PC-9 (cell line): ENCODE measurements at regions not wholly inside any gene's neighbourhood (a gene's known extent, or its start where the extent isn't known, plus 50 kb on each side); places are given as distances from the start of the nearest gene placed in this dataset.

ENCODE experiments used
- BruUV-seq: library from RNA; stranded (reverse); fragments of 400-500 nt; replicated peaks from 2 replicates; lab custom pipeline; 2021; lab: Mats Ljungman, UMichigan
- CTCF ChIA-PET: fragments of 300-600 bp; sonication (Branson Sonifier 250); formaldehyde crosslinking; loops from one replicate; lab custom pipeline; 2022; ENCODE audit warnings: antibody characterized with exemption; lab: Charles Lee
- POLR2A ChIA-PET: fragments of 300-600 bp; sonication (Branson Sonifier 250); formaldehyde crosslinking; loops from one replicate; lab custom pipeline; 2022; ENCODE audit warnings: antibody characterized with exemption; ENCODE audit not compliant: unreplicated experiment; lab: Charles Lee
- DNase-seq, 2 experiments: peaks; one replicate each; pipeline versions ENCODE4 v3.0.0 to v3.0.0-alpha.2; 2015 to 2022; ENCODE audit warnings: mixed read lengths in 1 of 2
- H2AFZ ChIP-seq: fragments of 200-600 bp; sonication (generic); 2 replicates; pipeline ENCODE4 v1.8.1; 2017; ENCODE audit warnings: antibody characterized with exemption
- H3F3A ChIP-seq: fragments of 200-600 bp; sonication (generic); 2 replicates; pipeline ENCODE4 v1.8.1; 2017; ENCODE audit warnings: antibody characterized with exemption, mild to moderate bottlenecking, low read depth; ENCODE audit not compliant: insufficient read depth
- H3K27ac ChIP-seq: fragments of 200-600 bp; sonication (generic); 2 replicates; pipeline ENCODE4 v1.6.1; 2016; ENCODE audit warnings: mixed run types
- H3K27me3 ChIP-seq: fragments of 200-600 bp; sonication (generic); 2 replicates; pipeline ENCODE4 v1.6.1; 2016; ENCODE audit warnings: low read depth, mixed run types; ENCODE audit not compliant: insufficient read depth
- H3K36me3 ChIP-seq: fragments of 200-600 bp; sonication (generic); 2 replicates; pipeline ENCODE4 v1.6.1; 2016; ENCODE audit warnings: low read depth, mixed run types
- H3K4me1 ChIP-seq: fragments of 200-600 bp; sonication (generic); replicated peaks from 2 replicates; pipeline ENCODE4 v1.6.1; 2016; ENCODE audit warnings: mixed run types; ENCODE audit not compliant: insufficient read depth
- H3K4me2 ChIP-seq: fragments of 200-600 bp; sonication (generic); 2 replicates; pipeline ENCODE4 v1.6.1; 2017; ENCODE audit warnings: mixed run types
- H3K4me3 ChIP-seq: fragments of 200-600 bp; sonication (generic); 2 replicates; pipeline ENCODE4 v1.6.1; 2016; ENCODE audit warnings: mixed run types
- H3K79me2 ChIP-seq: fragments of 200-600 bp; sonication (generic); 2 replicates; pipeline ENCODE4 v1.6.1; 2017; ENCODE audit warnings: low read depth, mixed run types
- H3K9me2 ChIP-seq: fragments of 200-600 bp; sonication (generic); 2 replicates; pipeline ENCODE4 v1.8.1; 2017; ENCODE audit warnings: mild to moderate bottlenecking; ENCODE audit not compliant: insufficient read depth
- H3K9me3 ChIP-seq: fragments of 200-600 bp; sonication (generic); 2 replicates; pipeline ENCODE4 v1.8.1; 2016; ENCODE audit warnings: low read depth; ENCODE audit not compliant: insufficient read depth
- H4K20me1 ChIP-seq: fragments of 200-600 bp; sonication (generic); 2 replicates; pipeline ENCODE4 v1.8.1; 2017; ENCODE audit not compliant: insufficient read depth
- EZH2 ChIP-seq: fragments of 200-600 bp; sonication (generic); IDR thresholded peaks from 2 replicates; pipeline ENCODE4 v1.8.0; 2017; ENCODE audit warnings: antibody characterized with exemption, low read depth
- intact Hi-C: fragments of 100-400 bp; cut with micrococcal nuclease; formaldehyde crosslinking; loops from one replicate; pipeline ENCODE4 v1.10.0; 2022; ENCODE audit not compliant: unreplicated experiment
- TF ChIP-seq, protein P1 (sequence below): fragments of 200-600 bp; sonication (generic); conservative IDR thresholded peaks from 2 replicates; pipeline ENCODE4 v1.6.1; 2017; ENCODE audit warnings: mixed run types, antibody characterized with exemption, mild to moderate bottlenecking, moderate library complexity

DNA sequence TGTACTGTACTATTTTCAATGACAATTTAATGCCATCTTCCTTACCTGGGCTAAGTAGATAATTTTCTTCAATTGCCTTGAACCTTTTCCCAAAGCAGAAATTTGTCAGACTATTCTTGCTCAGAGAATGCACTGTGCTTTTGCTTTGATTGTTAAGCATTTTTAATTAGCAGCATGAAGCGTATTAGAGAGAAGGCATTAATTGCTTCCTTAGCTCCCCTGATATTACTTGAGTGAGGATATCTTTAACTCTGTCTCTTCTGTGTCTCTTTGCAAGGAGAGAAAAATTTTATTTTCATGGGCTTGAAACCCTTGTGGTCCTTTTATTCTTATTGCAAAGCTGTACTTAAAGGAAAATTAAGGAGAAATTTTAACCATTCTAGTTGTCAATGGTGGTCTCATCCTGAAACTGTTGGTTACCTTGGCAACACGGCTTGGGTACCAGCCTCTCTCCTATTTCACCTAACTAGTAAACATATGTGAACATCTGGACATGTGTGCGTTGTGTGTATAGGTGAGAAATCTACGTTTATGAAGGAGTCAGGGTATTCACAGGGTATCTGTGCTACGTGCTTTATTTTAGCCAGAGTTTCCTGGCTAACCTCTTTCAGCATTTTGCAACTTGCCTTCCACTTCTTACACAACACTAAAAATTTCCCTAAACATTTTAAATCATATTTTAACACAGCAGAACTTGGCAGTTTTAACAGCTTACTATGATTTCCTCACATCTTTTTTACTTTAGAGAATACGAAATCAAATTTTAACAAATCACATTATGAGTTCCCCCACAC, 225.5 kb downstream of the KLF5 start:
- no peaks in the 10 kb centered on the region for H3F3A ChIP-seq
- no peaks in the 10 kb centered on the region for H3K27me3 ChIP-seq
- CTCF ChIA-PET = no interaction called here
- no peak overlapping the region for H3K27ac ChIP-seq
- intact Hi-C loops = no loop called here
- no peak overlapping the region for H3K4me2 ChIP-seq
- H3K36me3 ChIP-seq = no peaks in the 10 kb centered on the region
- H4K20me1 ChIP-seq = no peaks in the 10 kb centered on the region
- H3K4me1 ChIP-seq = no peaks in the 10 kb centered on the region
- TF ChIP-seq, protein P1, sequence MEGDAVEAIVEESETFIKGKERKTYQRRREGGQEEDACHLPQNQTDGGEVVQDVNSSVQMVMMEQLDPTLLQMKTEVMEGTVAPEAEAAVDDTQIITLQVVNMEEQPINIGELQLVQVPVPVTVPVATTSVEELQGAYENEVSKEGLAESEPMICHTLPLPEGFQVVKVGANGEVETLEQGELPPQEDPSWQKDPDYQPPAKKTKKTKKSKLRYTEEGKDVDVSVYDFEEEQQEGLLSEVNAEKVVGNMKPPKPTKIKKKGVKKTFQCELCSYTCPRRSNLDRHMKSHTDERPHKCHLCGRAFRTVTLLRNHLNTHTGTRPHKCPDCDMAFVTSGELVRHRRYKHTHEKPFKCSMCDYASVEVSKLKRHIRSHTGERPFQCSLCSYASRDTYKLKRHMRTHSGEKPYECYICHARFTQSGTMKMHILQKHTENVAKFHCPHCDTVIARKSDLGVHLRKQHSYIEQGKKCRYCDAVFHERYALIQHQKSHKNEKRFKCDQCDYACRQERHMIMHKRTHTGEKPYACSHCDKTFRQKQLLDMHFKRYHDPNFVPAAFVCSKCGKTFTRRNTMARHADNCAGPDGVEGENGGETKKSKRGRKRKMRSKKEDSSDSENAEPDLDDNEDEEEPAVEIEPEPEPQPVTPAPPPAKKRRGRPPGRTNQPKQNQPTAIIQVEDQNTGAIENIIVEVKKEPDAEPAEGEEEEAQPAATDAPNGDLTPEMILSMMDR = no peak
- TF ChIP-seq EZH2 = no peak
- POLR2A ChIA-PET = interaction anchor here (0.7 kb wide), 1 partner anchor 22 kb away, joined by 3 read pairs; no protein-coding TSS in a partner anchor
- DNase-seq = no peak
- H2AFZ ChIP-seq = no peak overlapping the region
- H3K4me3 ChIP-seq = no peak overlapping the region
- no peaks in the 10 kb centered on the region for H3K9me2 ChIP-seq
- BruUV-seq = no TSS peak
- no peaks in the 10 kb centered on the region for H3K79me2 ChIP-seq
- H3K9me3 ChIP-seq = 0 out of 2 replicates have a peak, but pooled peaks cover 2% of the 10 kb centered on the region

DNA sequence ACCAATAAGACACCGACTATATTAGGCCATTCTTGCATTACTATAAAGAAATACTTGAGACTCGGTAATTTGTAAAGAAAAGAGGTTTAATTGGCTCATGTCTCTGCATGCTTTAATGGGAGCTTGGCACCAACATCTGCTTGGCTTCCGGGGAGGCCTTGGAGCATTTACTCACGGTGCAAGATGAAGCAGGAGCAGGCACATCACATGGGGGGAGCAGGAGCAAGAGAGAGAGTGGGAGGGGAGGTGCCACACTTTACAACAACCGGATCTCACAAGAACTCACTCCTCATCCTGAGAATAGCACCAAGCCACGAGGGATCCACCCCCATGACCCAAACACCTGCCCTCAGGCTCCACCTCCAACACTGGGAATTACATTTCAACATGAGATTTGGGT, 224.8 kb downstream of the KLF5 start:
- intact Hi-C loops = no loop called here
- BruUV-seq = no TSS peak
- Histone ChIP-seq H3K36me3 (no peaks in the 10 kb centered on the region), H3K4me2 (no peak overlapping the region), H3K9me2 (no peaks in the 10 kb centered on the region), H3K9me3 (0 out of 2 replicates have a peak, but pooled peaks cover 2% of the 10 kb centered on the region), H3F3A (no peaks in the 10 kb centered on the region), H3K79me2 (no peaks in the 10 kb centered on the region), H2AFZ (no peak overlapping the region), H3K4me3 (no peak overlapping the region), H3K27ac (no peak overlapping the region), H3K4me1 (no peaks in the 10 kb centered on the region), H3K27me3 (no peaks in the 10 kb centered on the region), H4K20me1 (no peaks in the 10 kb centered on the region)
- ChIA-PET CTCF (no interaction called here), POLR2A (no interaction called here)
- no peak for DNase-seq
- TF ChIP-seq, protein P1 = no peak
- no peak for TF ChIP-seq EZH2

DNA sequence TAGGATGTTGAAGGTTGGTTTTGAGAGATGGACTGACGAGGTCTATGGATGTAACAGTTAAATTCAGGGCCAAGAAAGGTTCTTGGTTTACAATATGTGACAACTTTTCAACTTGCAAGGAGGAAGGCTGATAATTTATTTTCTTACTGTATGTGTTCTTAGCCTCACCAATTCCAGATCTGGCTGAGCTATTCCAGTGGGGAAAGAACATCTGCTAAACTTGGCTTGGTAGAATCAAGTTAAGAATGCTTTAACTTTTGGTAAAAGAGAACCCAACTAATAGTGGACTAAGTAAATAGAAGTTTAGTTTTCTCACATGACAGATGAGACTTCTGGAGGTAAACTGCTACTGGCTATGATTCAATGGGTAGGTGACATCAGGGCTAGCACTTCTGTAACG, 222.9 kb downstream of the KLF5 start:
- ChIA-PET CTCF (no interaction called here), POLR2A (no interaction called here)
- TF ChIP-seq, protein P1 = no peak
- TF ChIP-seq EZH2 = no peak
- Histone ChIP-seq H3K27me3 (no peaks in the 10 kb centered on the region), H3K79me2 (no peaks in the 10 kb centered on the region), H3K9me3 (peaks cover 15% of the 10 kb centered on the region; the same call in 1 of the 2 replicates), H3K36me3 (no peaks in the 10 kb centered on the region), H4K20me1 (no peaks in the 10 kb centered on the region), H3K4me2 (no peak overlapping the region), H3K4me1 (no peaks in the 10 kb centered on the region), H3K27ac (no peak overlapping the region), H3K9me2 (no peaks in the 10 kb centered on the region), H3F3A (no peaks in the 10 kb centered on the region), H2AFZ (no peak overlapping the region), H3K4me3 (no peak overlapping the region)
- intact Hi-C loops = no loop called here
- no TSS peak for BruUV-seq
- DNase-seq = no peak
